GM12891 (cell line): ENCODE measurements at regions not wholly inside any gene's neighbourhood (a gene's known extent, or its start where the extent isn't known, plus 50 kb on each side); places are given as distances from the start of the nearest gene placed in this dataset.

ENCODE experiments used
- PAX5 ChIP-seq: IDR thresholded peaks from 2 replicates; pipeline ENCODE4 v1.6.1; 2011; ENCODE audit warnings: low read length, moderate library complexity, mild to moderate bottlenecking; ENCODE audit not compliant: insufficient read depth, severe bottlenecking
- POLR2A ChIP-seq: IDR thresholded peaks from 2 replicates; pipeline ENCODE4 v1.6.1; 2011; ENCODE audit warnings: low read depth, low read length, control low read depth
- POLR2AphosphoS5 ChIP-seq: IDR thresholded peaks from 2 replicates; pipeline ENCODE4 v1.6.1; 2011; ENCODE audit warnings: low read depth, low read length, control low read depth
- POU2F2 ChIP-seq: IDR thresholded peaks from 2 replicates; pipeline ENCODE4 v1.6.1; 2011; ENCODE audit warnings: low read depth, mild to moderate bottlenecking, control low read depth, low read length, moderate library complexity
- SPI1 ChIP-seq: IDR thresholded peaks from 2 replicates; pipeline ENCODE4 v1.6.1; 2011; ENCODE audit warnings: low read depth, low read length, control low read depth
- TAF1 ChIP-seq: IDR thresholded peaks from 2 replicates; pipeline ENCODE4 v1.6.1; 2011; ENCODE audit warnings: low read depth, low read length, control low read depth

DNA sequence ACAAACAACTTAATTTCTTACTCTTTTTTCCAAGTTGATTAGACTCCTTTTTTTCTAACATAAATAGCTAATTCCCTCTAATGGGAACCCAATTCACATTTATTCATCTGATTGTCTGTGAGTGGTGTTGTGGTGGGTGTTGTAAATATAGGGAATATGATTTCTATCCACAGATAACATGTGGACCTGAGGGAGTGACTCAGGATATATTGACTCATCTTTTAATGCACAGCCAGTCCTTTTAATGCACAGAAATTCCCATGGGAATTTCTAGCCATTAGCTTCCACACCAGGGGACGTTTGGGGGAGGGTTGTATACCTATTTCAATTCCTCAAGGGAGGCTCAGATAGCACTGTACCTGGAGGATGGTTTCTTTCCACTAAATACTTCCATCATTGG lies 1339.6 kb upstream of the LRRTM1 start:
- TF ChIP-seq POLR2A (no peak), POU2F2 (no peak), TAF1 (no peak), PAX5 (no peak), POLR2AphosphoS5 (no peak), SPI1 (no peak)
